Dermis microvascular lymphatic vessel endothelial cell (primary cell): ENCODE measurements at regions not wholly inside any gene's neighbourhood (a gene's known extent, or its start where the extent isn't known, plus 50 kb on each side); places are given as distances from the start of the nearest gene placed in this dataset.

Experiments
- DNase-seq, 2 donors: peaks; one replicate each; pipeline versions ENCODE4 v3.0.0 to v3.0.0-alpha.2; 2010; ENCODE audit warnings: low read depth in 2 of 2

DNA sequence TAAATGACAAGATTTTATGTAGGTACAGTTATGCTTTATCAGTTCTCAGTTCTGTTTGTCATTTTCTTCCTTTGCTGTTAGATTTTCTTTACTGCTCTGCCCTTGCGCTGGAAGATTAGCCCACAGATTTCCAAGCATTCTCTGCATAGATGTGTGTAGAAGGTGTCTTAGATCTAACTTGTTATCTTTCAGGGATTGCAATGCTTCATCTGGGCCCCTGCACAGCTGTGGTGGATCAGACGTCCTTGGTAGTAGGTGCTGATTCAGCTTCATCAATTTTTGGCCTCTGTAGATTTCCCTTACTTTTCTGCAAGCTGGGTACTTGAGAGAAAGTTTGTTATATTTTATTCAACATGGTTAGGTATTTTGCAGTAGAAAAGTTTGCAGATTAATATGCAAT lies 115.3 kb upstream of the LINC00305 start:
- no peak for DNase-seq

DNA sequence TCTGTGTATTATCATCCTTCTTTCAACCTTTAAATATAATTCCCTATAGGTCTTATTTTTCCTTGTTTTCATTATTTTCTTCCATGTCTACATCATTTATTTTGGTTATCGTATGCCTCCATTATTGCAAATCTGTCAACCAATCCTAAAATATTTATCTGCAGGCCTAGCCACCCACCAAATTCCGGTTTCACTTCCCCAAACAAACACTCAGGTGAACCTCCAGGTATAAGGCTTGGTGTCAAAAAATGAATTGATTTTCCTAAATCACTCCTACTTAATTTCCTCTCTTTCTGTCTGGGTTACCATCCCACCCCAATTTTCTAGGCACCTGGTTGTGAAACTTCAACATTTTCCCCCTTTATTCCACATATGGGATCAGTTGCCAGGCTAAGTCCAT lies 111.9 kb upstream of the LINC00305 start:
- DNase-seq: no peak

DNA sequence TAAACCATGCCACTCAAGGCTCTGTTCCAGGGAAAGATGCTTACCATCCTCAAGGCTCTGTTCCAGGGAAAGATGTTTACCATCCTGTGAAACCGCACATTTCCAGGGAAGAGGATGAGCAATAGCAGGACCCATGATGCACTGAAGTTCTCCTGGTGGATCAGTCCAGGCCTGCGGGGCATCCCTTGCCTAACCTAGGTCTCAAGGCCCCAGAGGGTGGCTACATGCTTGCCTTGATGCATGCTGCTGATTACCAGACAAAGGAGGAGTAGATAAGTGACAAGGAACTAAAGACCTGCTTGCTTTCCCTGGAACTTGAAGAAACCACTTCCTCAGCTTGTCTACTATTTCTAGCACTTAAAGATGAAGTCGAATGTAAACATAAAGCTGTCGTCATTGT lies 111.0 kb upstream of the LINC00305 start:
- DNase-seq: no peak

DNA sequence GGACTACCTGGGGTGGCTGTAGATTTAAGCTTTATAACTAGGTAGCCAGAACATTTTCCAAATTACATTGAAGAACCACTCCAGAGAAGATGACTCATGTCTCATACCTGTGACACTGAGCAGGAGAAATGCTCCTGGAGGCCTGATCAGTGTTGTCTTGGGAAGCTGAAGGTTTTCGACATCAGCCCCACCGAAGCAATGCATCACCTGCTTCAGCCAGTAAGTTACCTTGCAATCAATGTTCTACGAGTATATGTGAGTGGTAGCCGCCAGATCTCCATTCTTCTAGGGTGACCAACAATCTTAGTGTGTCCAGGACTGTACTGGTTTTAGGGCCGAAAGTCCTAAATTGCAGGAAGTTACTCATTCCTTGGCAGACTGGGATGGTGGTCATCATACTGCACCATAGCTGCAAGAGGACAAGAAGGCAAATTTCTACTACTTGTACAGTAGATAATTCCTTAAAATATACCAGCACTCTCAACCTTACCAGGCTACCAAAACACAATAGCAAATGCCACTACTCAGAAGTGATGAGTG lies 109.3 kb upstream of the LINC00305 start:
- no peak for DNase-seq

DNA sequence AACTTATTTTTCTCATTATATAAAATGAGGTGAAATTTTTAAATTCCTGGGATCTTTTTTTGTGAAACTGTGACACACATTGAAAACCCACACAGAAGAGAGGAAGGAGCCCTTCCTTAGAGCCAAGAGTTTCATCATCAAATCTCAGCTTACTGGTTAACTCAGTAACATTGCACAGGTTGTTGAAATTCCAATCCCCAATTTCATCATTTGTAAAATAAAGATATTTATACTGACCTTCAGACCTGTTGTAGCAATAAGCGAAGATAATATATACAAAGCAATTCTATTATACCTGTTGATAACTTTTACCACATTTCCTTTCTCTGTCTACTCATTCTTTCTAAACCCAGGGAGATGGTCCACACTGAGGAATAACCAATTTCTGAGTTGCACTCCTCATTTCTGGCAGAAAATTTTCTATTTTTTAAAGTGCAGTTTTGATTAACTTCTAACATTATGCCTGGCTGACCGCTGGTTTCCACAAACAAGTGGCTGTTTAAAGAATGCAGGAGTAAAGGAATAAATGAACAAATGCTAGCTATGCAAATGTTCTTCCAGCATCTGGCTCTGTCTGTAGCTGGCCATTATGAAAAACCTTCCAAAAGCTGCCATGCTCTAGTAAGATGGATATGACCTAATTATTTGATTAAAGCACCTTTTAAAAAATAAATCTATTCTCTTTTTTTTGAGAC lies 105.7 kb upstream of the LINC00305 start:
- DNase-seq: no peak

GRCh38 chr18:64253873-64254272 lies 105.0 kb upstream of the LINC00305 start:
- no peak for DNase-seq

GRCh38 chr18:64253222-64253621 lies 104.3 kb upstream of the LINC00305 start:
- no peak for DNase-seq

DNA sequence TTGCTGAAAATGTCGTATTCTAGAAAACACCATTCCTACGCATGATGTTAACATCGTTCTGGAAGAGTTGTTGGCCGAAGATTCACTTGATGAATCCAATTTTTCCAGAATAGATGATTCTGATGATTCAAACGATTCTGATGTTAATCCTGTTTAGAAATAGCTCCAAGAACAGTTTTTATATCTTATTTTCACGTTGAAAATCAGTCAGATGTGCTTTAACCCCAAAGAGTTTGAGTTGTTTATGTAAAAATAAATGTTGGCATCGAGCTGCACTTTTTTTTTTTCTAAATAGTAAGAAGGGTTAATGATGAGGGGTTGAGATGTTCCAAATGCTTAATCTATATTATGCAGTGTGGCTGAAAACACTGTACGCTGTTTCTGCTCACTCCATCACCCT lies 99.9 kb upstream of the LINC00305 start:
- no peak for DNase-seq

DNA sequence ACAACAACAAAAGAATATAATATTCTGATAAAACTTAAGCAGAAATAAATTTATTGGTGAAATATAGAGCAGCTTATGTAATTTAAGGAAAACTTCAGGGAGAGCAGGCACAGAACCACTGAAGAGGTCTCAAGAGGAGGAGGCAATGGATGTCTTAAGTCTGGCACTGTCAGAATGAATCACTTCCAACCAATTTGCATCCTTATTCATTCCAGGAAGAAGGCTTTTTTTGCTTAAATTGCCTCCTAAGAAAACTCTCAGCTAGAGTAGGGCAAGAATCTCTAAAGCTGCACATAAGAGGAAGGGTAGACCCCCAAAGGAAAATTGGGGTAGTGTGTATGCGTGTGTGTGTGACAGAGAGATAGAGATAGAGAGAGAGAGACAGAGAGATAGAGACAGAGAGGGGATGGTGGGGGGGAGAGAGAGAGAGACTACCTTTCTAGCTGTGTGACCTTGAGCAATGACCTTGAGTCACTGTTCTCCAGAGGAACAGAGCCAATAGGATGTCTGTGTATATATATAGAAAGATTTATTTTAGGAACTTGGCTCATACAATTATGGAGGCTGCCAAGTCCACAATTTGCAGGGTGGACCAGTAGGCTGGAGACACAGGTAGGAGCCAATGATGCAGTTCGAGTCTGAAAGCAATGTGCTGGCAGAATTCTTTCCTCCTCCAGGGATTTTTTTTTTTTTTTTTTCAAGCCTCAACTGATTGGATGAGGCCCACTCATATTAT lies 96.4 kb upstream of the LINC00305 start:
- DNase-seq: no peak

GRCh38 chr18:64244571-64244970 lies 95.7 kb upstream of the LINC00305 start:
- DNase-seq: peak; percentile 47 to 59

GRCh38 chr18:64240316-64240715 lies 91.4 kb upstream of the LINC00305 start:
- DNase-seq: no peak

DNA sequence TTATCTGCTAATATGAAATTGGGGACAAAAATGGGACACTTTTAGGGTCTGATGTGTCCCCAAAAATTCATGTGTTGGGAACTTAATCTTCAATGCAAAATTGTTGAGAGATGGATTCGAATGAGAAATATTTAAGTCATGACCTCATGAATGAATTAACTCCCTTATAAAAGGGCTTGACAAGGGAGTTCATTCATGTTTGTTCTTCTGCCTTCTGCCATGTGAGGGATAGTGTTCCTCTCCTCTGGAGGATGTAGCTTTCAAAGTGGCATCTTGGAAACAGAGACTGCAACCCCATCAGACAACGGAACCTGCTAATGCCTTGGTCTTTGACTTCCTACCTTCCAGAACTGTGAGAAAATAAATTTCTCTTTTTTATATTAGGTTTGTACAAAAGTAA lies 89.2 kb upstream of the LINC00305 start:
- DNase-seq: no peak

- no peak for DNase-seq
These were observed 85.4 kb upstream of the LINC00305 start for GRCh38 chr18:64234321-64234720.

DNA sequence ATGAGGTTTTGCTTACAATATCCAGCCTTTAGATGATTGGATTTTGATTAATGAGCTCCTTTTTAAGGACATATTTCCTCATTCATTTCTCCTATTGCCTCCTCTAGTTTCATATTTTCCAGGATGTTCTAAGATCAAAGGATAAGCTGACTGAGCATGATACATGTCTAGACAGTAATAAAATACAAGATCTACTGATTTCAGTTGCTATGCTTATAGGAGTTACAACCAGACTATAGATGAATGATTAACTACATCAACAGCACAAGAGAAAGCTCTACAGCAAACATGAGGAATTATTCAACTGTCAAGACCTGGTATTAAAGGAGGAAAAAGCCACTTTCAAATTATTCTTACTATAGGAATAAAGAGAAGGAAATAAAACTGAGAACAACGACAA lies 85.0 kb upstream of the LINC00305 start:
- DNase-seq: no peak

- DNase-seq: no peak
These were observed 72.1 kb upstream of the LINC00305 start for GRCh38 chr18:64220941-64221340.

- no peak for DNase-seq
These were observed 70.6 kb upstream of the LINC00305 start for GRCh38 chr18:64219517-64219916.

- no peak for DNase-seq
These were observed 61.6 kb upstream of the LINC00305 start for GRCh38 chr18:64210401-64210949.

GRCh38 chr18:64208516-64208915 lies 59.6 kb upstream of the LINC00305 start:
- DNase-seq: no peak

GRCh38 chr18:64207820-64208219 lies 58.9 kb upstream of the LINC00305 start:
- no peak for DNase-seq

DNA sequence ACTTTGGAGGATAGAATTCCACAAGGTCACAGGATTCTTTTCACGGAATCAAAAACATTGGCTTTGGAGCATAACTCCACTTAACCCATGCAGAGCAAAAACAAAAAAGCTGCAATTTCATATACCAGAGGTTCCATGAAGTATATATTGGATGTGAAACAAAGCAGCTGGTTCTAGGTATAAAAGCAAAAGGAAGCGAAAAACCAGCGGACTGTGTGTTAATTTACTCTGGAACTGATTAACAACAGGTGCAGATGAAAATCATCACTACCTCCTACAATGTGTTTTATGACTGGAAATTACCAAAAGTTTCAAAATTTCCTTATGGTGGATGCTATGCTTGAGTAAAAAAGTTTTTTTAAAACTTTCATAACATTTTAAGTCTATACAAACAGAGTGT lies 54.4 kb upstream of the LINC00305 start:
- no peak for DNase-seq

DNA sequence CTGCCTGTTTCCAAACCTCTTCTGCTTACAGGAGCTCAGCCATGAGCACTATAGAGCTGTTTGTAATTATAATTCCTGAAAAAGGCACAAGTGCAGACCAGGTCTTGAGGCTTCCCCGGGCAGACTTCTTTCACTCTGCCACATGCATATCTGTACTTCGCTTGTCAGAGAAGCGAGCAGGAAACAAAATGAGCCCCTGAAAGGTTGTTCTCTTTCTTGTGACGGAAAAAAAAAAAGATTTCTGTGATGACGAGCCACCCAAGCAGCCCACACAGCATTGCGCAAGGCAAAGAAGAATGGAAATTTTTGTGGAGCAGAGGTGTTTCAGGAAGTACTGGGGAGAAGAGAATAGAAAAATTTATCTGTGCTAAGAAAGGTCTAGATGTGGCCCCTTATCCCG lies 54.0 kb upstream of the LINC00305 start:
- DNase-seq: no peak

DNA sequence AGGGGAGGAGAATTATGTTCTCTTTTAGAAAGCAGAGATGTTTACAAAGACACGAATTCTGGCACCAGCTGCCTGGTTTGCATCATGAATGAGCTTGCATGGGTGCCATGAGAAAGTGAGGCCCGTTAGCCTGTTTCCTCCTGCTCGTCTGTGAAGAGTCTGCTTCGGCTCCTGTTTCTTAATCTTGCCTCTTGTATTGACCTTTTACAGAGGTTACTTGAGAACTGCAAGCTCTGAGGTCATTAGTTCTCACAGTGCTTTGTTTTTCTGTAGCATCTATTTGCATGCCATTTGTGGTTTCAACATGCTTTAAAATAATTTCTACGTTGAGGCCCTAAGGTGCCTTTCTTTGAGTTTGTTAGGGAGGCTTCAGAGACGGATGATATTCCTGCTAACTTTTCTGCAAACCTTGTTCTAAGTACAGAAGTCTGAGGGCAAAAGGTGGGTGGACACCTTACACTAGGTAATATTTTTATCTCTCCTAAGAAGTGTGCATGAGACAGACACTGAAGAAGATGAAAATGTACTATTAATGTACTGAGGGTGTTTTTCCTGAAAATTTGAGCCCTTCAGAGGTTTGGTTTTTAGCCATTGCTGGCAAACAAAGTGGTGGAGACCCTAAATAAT lies 53.4 kb upstream of the LINC00305 start:
- DNase-seq: no peak
